ENCODE measurements at regions not wholly inside any gene's neighbourhood (a gene's known extent, or its start where the extent isn't known, plus 50 kb on each side); places are given as distances from the start of the nearest gene placed in this dataset.

- no peak for TF ChIP-seq CTCF (IDR thresholded peaks at IDR 0.05; ENCODE audit: control insufficient read depth, insufficient read depth, low read depth, low read length, missing control alignments)
- no peak for DNase-seq (ENCODE audit: low read depth)
- no peak overlapping the region for H3K4me3 ChIP-seq (ENCODE audit: control insufficient read depth, low read depth, low read length)
Measured at GRCh38 chr2:160884056-160884455, 276.2 kb upstream of the TANK start.

- H3K4me3 ChIP-seq (ENCODE audit: control insufficient read depth, low read depth, low read length), result no peak overlapping the region
- no peak for DNase-seq (ENCODE audit: low read depth)
- TF ChIP-seq CTCF (IDR thresholded peaks at IDR 0.05; ENCODE audit: control insufficient read depth, insufficient read depth, low read depth, low read length, missing control alignments), result no peak
Measured at GRCh38 chr2:160889439-160890170, 270.6 kb upstream of the TANK start.

GRCh38 chr2:160890667-160891352 is 269.4 kb upstream of the TANK start:
- TF ChIP-seq CTCF (IDR thresholded peaks at IDR 0.05; ENCODE audit: control insufficient read depth, insufficient read depth, low read depth, low read length, missing control alignments), result no peak
- H3K4me3 ChIP-seq (ENCODE audit: control insufficient read depth, low read depth, low read length), result no peak overlapping the region
- no peak for DNase-seq (ENCODE audit: low read depth)

- H3K4me3 ChIP-seq (ENCODE audit: control insufficient read depth, low read depth, low read length), result no peak overlapping the region
- DNase-seq (ENCODE audit: low read depth), result no peak
- TF ChIP-seq CTCF (IDR thresholded peaks at IDR 0.05; ENCODE audit: control insufficient read depth, insufficient read depth, low read depth, low read length, missing control alignments), result no peak
Measured at GRCh38 chr2:160891353-160891740, 268.9 kb upstream of the TANK start.

- no peak overlapping the region for H3K4me3 ChIP-seq (ENCODE audit: control insufficient read depth, low read depth, low read length)
- DNase-seq (ENCODE audit: low read depth), result no peak
- no peak for TF ChIP-seq CTCF (IDR thresholded peaks at IDR 0.05; ENCODE audit: control insufficient read depth, insufficient read depth, low read depth, low read length, missing control alignments)
Measured at GRCh38 chr2:160892204-160892603, 268.0 kb upstream of the TANK start.

- DNase-seq (ENCODE audit: low read depth), result no peak
- TF ChIP-seq CTCF (IDR thresholded peaks at IDR 0.05; ENCODE audit: control insufficient read depth, insufficient read depth, low read depth, low read length, missing control alignments), result no peak
- no peak overlapping the region for H3K4me3 ChIP-seq (ENCODE audit: control insufficient read depth, low read depth, low read length)
Measured at GRCh38 chr2:160893581-160893980, 266.6 kb upstream of the TANK start.

All from AG09309 (cell line).